Spleen (tissue), 7 donors: ENCODE measurements at regions not wholly inside any gene's neighbourhood (a gene's known extent, or its start where the extent isn't known, plus 50 kb on each side); places are given as distances from the start of the nearest gene placed in this dataset.

Experiments
- CTCF ChIP-seq, 11 experiments: fragments of 200-600 bp in 7 of 11; fragments of 450-650 bp in 4 of 11; sonication (generic) in 4 of 11; IDR thresholded peaks in 8 of 11; conservative IDR thresholded peaks in 3 of 11; 1 replicate in 7 of 11; 2 replicates in 4 of 11; pipeline versions ENCODE4 v1.4.0 to v1.8.0; 2016 to 2021; ENCODE audit warnings: antibody characterized with exemption in 11 of 11, inconsistent platforms in 4 of 11, mild to moderate bottlenecking in 1 of 11
- POLR2A ChIP-seq, 3 donors: fragments of 450-650 bp; IDR thresholded peaks; one replicate each; pipeline ENCODE4 v1.5.1; 2017; ENCODE audit warnings: antibody characterized with exemption in 3 of 3, mild to moderate bottlenecking in 1 of 3
- POLR2AphosphoS5 ChIP-seq, 3 donors: sonication (generic); formaldehyde crosslinking; IDR thresholded peaks; one replicate each; pipeline ENCODE4 v1.5.1; 2017; ENCODE audit warnings: antibody characterized with exemption in 3 of 3
- donor health status: DM: no; HTN: no; CAD: no; lungs with moderate emphysema.
- donor health status: DM: no; HTN: no; CAD: no.
- donor health status: DM: no; HTN: no; CAD: no.

- TF ChIP-seq POLR2AphosphoS5 (IDR thresholded peaks at IDR 0.05) (no peak), CTCF (IDR thresholded peaks at IDR 0.05 in 8 of 11, conservative IDR thresholded peaks at IDR 0.05 in 3 of 11) (no peak), POLR2A (IDR thresholded peaks at IDR 0.05) (no peak)
These were observed 71.3 kb upstream of the PUDP start for GRCh38 chrX:7219153-7219705.
